GM06990 (cell line): ENCODE measurements at regions not wholly inside any gene's neighbourhood (a gene's known extent, or its start where the extent isn't known, plus 50 kb on each side); places are given as distances from the start of the nearest gene placed in this dataset.

ENCODE experiments used
- DNase-seq: peaks from one replicate; pipeline ENCODE4 v3.0.0-alpha.2; 2011; ENCODE audit not compliant: insufficient read length; ENCODE audit errors: extremely low read depth
- H3K27me3 ChIP-seq: replicated peaks from 2 replicates; pipeline ENCODE4 v1.6.0; 2011; ENCODE audit warnings: low read length; ENCODE audit not compliant: control insufficient read depth, insufficient read depth
- H3K36me3 ChIP-seq: 2 replicates; pipeline ENCODE4 v1.5.1; 2011; ENCODE audit warnings: low read length; ENCODE audit not compliant: control insufficient read depth, insufficient read depth
- H3K4me3 ChIP-seq: replicated peaks from 2 replicates; pipeline ENCODE4 v1.5.1; 2011; ENCODE audit warnings: low read depth, mild to moderate bottlenecking, control low read depth, low read length
- TF ChIP-seq, protein P1 (sequence below): IDR thresholded peaks from 2 replicates; pipeline ENCODE4 v1.5.1; 2011; ENCODE audit warnings: low read length, control low read depth, mild to moderate bottlenecking, inconsistent platforms; ENCODE audit not compliant: insufficient read depth, poor library complexity, severe bottlenecking

DNA sequence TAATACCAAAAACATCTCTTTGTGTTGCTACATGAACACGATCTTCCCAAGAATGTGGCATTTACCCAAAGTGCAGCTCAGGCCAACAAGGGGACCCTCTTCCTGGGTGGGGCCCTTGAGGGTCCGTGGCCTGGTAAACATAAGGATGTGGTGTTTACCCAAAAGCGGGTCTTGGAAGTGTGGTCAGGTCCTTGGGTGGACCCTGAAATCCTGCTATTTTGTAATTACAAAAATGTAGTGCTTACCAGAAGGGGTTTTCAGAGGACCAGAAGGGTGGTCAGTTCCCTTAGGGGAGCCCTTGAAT, 87.8 kb upstream of the PRDM11 start:
- DNase-seq = no peak

GRCh38 chr11:45060707-45061106, 85.7 kb upstream of the PRDM11 start:
- Histone ChIP-seq H3K36me3 (no peaks in the 10 kb centered on the region), H3K4me3 (no peak overlapping the region), H3K27me3 (no peaks in the 10 kb centered on the region; the same call in none of the 2 replicates)
- TF ChIP-seq, protein P1, sequence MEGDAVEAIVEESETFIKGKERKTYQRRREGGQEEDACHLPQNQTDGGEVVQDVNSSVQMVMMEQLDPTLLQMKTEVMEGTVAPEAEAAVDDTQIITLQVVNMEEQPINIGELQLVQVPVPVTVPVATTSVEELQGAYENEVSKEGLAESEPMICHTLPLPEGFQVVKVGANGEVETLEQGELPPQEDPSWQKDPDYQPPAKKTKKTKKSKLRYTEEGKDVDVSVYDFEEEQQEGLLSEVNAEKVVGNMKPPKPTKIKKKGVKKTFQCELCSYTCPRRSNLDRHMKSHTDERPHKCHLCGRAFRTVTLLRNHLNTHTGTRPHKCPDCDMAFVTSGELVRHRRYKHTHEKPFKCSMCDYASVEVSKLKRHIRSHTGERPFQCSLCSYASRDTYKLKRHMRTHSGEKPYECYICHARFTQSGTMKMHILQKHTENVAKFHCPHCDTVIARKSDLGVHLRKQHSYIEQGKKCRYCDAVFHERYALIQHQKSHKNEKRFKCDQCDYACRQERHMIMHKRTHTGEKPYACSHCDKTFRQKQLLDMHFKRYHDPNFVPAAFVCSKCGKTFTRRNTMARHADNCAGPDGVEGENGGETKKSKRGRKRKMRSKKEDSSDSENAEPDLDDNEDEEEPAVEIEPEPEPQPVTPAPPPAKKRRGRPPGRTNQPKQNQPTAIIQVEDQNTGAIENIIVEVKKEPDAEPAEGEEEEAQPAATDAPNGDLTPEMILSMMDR = no peak
- no peak for DNase-seq

More for the DNA sequence above, 87.8 kb upstream of the PRDM11 start:
- Histone ChIP-seq H3K4me3 (no peak overlapping the region), H3K36me3 (no peaks in the 10 kb centered on the region), H3K27me3 (no peaks in the 10 kb centered on the region; the same call in 1 of the 2 replicates)
- TF ChIP-seq, protein P1 = no peak

GRCh38 chr11:45061641-45062040, 84.8 kb upstream of the PRDM11 start:
- TF ChIP-seq, protein P1 = no peak

DNA sequence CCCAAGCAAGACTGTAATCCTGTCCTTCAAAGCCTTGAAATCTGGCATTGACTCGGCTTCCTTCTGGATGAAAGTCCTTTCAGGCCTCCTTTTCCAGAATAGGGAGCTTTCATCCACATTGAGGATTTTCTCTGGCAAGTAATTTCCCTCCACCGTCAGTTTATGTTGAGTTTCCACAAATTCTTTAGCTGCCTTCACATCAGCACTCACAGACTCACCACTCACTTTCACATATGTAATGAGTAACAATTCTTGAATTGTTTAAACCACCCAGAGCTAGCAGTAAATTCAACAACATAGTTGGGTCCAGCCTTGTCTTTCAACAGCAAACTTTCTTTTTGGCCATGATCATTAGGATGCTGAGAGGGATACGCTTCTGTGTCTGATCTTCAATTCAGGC, 84.3 kb upstream of the PRDM11 start:
- TF ChIP-seq, protein P1 = no peak
- H3K27me3 ChIP-seq = no peaks in the 10 kb centered on the region; the same call in none of the 2 replicates
- no peaks in the 10 kb centered on the region for H3K36me3 ChIP-seq
- no peak for DNase-seq
- H3K4me3 ChIP-seq = no peak overlapping the region

More at GRCh38 chr11:45061641-45062040, 84.8 kb upstream of the PRDM11 start:
- no peaks in the 10 kb centered on the region; the same call in none of the 2 replicates for H3K27me3 ChIP-seq
- H3K4me3 ChIP-seq = no peak overlapping the region
- DNase-seq = no peak
- no peaks in the 10 kb centered on the region for H3K36me3 ChIP-seq

GRCh38 chr11:45062974-45063635, 83.3 kb upstream of the PRDM11 start:
- H3K4me3 ChIP-seq = no peak overlapping the region
- TF ChIP-seq, protein P1 = no peak
- no peak for DNase-seq

DNA sequence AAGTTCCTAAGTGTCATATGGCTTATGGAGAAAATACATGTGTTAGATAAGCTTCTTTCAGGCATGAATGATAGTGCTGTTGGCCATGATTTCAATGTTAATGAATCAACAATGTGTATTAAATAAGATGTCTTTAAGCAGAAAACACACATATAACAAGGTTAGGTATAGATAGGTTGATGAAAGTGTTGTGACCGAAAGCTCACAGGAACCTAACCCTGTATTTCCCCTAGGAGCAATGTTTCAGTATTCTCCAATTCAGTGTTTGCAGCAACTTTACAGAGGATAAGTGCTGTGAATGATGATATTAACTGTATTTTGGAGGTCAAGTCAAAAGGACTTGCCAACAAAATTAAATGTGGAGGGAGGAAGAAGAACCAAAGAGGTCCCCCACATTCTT, 82.8 kb upstream of the PRDM11 start:
- Histone ChIP-seq H3K36me3 (no peaks in the 10 kb centered on the region), H3K27me3 (peaks cover under 1% of the 10 kb centered on the region), H3K4me3 (no peak overlapping the region)
- TF ChIP-seq, protein P1 = no peak
- no peak for DNase-seq

More at GRCh38 chr11:45062974-45063635, 83.3 kb upstream of the PRDM11 start:
- Histone ChIP-seq H3K27me3 (no peaks in the 10 kb centered on the region; the same call in none of the 2 replicates), H3K36me3 (no peaks in the 10 kb centered on the region)
